Colon (tissue), 2 donors: ENCODE measurements at regions not wholly inside any gene's neighbourhood (a gene's known extent, or its start where the extent isn't known, plus 50 kb on each side); places are given as distances from the start of the nearest gene placed in this dataset.
"Not testable (repeated sequence)": the region's sequence is repeated elsewhere in the genome, so short reads cannot be mapped to it uniquely, and the experiment has no call there.

Experiments
- FAIRE-seq: peaks from 2 replicates; lab custom pipeline; 2012; peaks lifted over from hg19 to GRCh38; lab: Jason Lieb, UNC
- donor health status: control.
- donor health status: control.

- not testable (repeated sequence) for FAIRE-seq
These were observed 50.5 kb upstream of the THOC3 start for GRCh38 chr5:176018598-176018997.

- FAIRE-seq, result not testable (repeated sequence)
These were observed 52.7 kb upstream of the THOC3 start for GRCh38 chr5:176020852-176021251.

GRCh38 chr5:176023535-176023934 is 55.4 kb upstream of the THOC3 start:
- FAIRE-seq, result not testable (repeated sequence)

GRCh38 chr5:176029445-176029844 is 61.3 kb upstream of the THOC3 start:
- FAIRE-seq, result not testable (repeated sequence)

GRCh38 chr5:176030361-176031117 is 62.4 kb upstream of the THOC3 start:
- FAIRE-seq, result not testable (repeated sequence)

- FAIRE-seq, result not testable (repeated sequence)
These were observed 63.0 kb upstream of the THOC3 start for GRCh38 chr5:176031118-176031510.

- not testable (repeated sequence) for FAIRE-seq
These were observed 65.1 kb upstream of the THOC3 start for GRCh38 chr5:176033186-176033585.

GRCh38 chr5:176034407-176035200 is 66.5 kb upstream of the THOC3 start:
- not testable (repeated sequence) for FAIRE-seq

GRCh38 chr5:176035201-176035530 is 67.1 kb upstream of the THOC3 start:
- not testable (repeated sequence) for FAIRE-seq

GRCh38 chr5:176035816-176036308 is 67.7 kb upstream of the THOC3 start:
- not testable (repeated sequence) for FAIRE-seq

GRCh38 chr5:176036391-176036790 is 68.3 kb upstream of the THOC3 start:
- FAIRE-seq, result not testable (repeated sequence)

GRCh38 chr5:176037190-176037589 is 69.1 kb upstream of the THOC3 start:
- FAIRE-seq, result not testable (repeated sequence)

- FAIRE-seq, result not testable (repeated sequence)
These were observed 72.1 kb upstream of the THOC3 start for GRCh38 chr5:176040105-176040801.

- not testable (repeated sequence) for FAIRE-seq
These were observed 73.3 kb upstream of the THOC3 start for GRCh38 chr5:176041248-176041994.

- not testable (repeated sequence) for FAIRE-seq
These were observed 74.0 kb upstream of the THOC3 start for GRCh38 chr5:176042020-176042658.

- not testable (repeated sequence) for FAIRE-seq
These were observed 75.2 kb upstream of the THOC3 start for GRCh38 chr5:176043252-176043829.

GRCh38 chr5:176043986-176044385 is 75.9 kb upstream of the THOC3 start:
- FAIRE-seq, result not testable (repeated sequence)

GRCh38 chr5:176044431-176044830 is 76.3 kb upstream of the THOC3 start:
- not testable (repeated sequence) for FAIRE-seq

GRCh38 chr5:176045442-176045841 is 77.3 kb upstream of the THOC3 start:
- FAIRE-seq, result not testable (repeated sequence)

GRCh38 chr5:176048671-176049070 is 80.6 kb upstream of the THOC3 start:
- FAIRE-seq, result peak; percentile 81
